ENCODE measurements at regions not wholly inside any gene's neighbourhood (a gene's known extent, or its start where the extent isn't known, plus 50 kb on each side); places are given as distances from the start of the nearest gene placed in this dataset.

- DNase-seq = no peak
These were observed 282.1 kb downstream of the NFIB start for GRCh38 chr9:14031810-14032209.

GRCh38 chr9:14031060-14031414 lies 282.9 kb downstream of the NFIB start:
- peak; percentile 82 for DNase-seq

- peak; percentile 81 for DNase-seq
These were observed 283.4 kb downstream of the NFIB start for GRCh38 chr9:14030375-14031059.

GRCh38 chr9:14029806-14030374 lies 284.1 kb downstream of the NFIB start:
- no peak for DNase-seq

- DNase-seq = peak; percentile 35
These were observed 286.7 kb downstream of the NFIB start for GRCh38 chr9:14027116-14027800.

- DNase-seq = no peak
These were observed 288.2 kb downstream of the NFIB start for GRCh38 chr9:14025741-14026140.

GRCh38 chr9:14023285-14023684 lies 290.7 kb downstream of the NFIB start:
- no peak for DNase-seq

- DNase-seq = no peak
These were observed 291.9 kb downstream of the NFIB start for GRCh38 chr9:14021871-14022525.

GRCh38 chr9:14018081-14018480 lies 295.9 kb downstream of the NFIB start:
- no peak for DNase-seq

- no peak for DNase-seq
These were observed 299.2 kb downstream of the NFIB start for GRCh38 chr9:14014744-14015143.

- no peak for DNase-seq
These were observed 299.7 kb downstream of the NFIB start for GRCh38 chr9:14014218-14014617.

- DNase-seq = no peak
These were observed 302.0 kb downstream of the NFIB start for GRCh38 chr9:14011799-14012560.

- no peak for DNase-seq
These were observed 306.7 kb downstream of the NFIB start for GRCh38 chr9:14007190-14007769.

- peak; percentile 60 for DNase-seq
These were observed 307.4 kb downstream of the NFIB start for GRCh38 chr9:14006386-14007187.

GRCh38 chr9:14004110-14004509 lies 309.8 kb downstream of the NFIB start:
- DNase-seq = no peak

GRCh38 chr9:13994240-13994639 lies 319.7 kb downstream of the NFIB start:
- no peak for DNase-seq

GRCh38 chr9:13993632-13994185 lies 320.2 kb downstream of the NFIB start:
- DNase-seq = peak; percentile 52

GRCh38 chr9:13992138-13993088 lies 321.5 kb downstream of the NFIB start:
- no peak for DNase-seq

- DNase-seq = no peak
These were observed 322.5 kb downstream of the NFIB start for GRCh38 chr9:13991395-13991794.

GRCh38 chr9:13990994-13991393 lies 322.9 kb downstream of the NFIB start:
- DNase-seq = no peak
